GM12892 (cell line): ENCODE measurements at regions not wholly inside any gene's neighbourhood (a gene's known extent, or its start where the extent isn't known, plus 50 kb on each side); places are given as distances from the start of the nearest gene placed in this dataset.

Experiments
- POLR2A ChIP-seq: IDR thresholded peaks from 2 replicates; pipeline ENCODE4 v1.6.1; 2011; ENCODE audit warnings: low read depth, low read length, control low read depth
- POLR2AphosphoS5 ChIP-seq: IDR thresholded peaks from 2 replicates; pipeline ENCODE4 v1.6.1; 2011; ENCODE audit warnings: low read depth, low read length, control low read depth

- no peak for TF ChIP-seq POLR2AphosphoS5
- TF ChIP-seq POLR2A: no peak
Measured at GRCh38 chr2:4255491-4255890, 552.1 kb downstream of the DCDC2C start.
